ENCODE measurements at regions not wholly inside any gene's neighbourhood (a gene's known extent, or its start where the extent isn't known, plus 50 kb on each side); places are given as distances from the start of the nearest gene placed in this dataset.
"Not testable (repeated sequence)": the region's sequence is repeated elsewhere in the genome, so short reads cannot be mapped to it uniquely, and the experiment has no call there.

DNA sequence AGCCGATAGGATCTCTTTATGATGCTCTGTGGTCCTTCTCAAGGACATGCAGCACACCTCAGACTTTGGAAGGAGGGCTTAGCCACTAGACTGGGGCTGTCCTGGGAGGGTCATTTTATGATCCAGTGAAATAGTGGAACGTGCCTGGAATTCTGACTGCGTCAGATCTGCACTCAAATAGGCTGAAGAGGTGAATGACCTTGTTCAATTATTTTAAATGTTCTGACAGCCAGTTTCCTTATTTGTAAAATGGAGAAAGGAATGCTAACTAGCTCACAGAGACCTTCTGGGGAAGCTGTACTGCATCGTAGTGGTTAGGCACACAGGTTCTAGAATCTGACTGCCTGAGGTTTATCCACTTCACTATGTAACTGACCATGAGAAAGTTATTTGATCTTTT lies 587.5 kb downstream of the MAFB start:
- H3K4me3 ChIP-seq (ENCODE audit: low read depth, low read length), result no peak overlapping the region

DNA sequence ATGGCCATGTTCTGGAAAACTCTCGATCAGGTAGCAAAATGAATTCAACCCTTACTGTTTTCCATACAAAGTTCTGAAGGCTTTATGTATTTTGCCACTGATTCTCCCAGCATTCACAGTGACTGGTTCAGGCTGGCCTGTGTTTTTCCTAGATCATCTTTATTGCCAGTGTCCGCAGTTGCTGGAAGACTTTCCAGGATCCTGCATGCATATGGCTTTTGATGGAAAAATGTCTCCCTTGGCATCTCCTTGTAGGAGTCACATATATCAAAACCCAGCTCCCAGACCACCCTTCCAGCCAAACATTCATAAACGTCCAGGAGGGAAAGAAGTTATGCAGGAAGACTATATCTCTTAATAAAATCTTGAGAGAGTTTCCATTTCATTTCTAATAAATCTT lies 588.8 kb downstream of the MAFB start:
- no peak overlapping the region for H3K4me3 ChIP-seq (ENCODE audit: low read depth, low read length)

- H3K4me3 ChIP-seq (ENCODE audit: low read depth, low read length), result no peak overlapping the region
Observed at GRCh38 chr20:40090236-40090635, 598.8 kb downstream of the MAFB start.

- no peak overlapping the region for H3K4me3 ChIP-seq (ENCODE audit: low read depth, low read length)
Observed at GRCh38 chr20:40087496-40087895, 601.5 kb downstream of the MAFB start.

- H3K4me3 ChIP-seq (ENCODE audit: low read depth, low read length), result no peak overlapping the region
Observed at GRCh38 chr20:40085513-40085912, 603.5 kb downstream of the MAFB start.

GRCh38 chr20:40082436-40082835 lies 606.6 kb downstream of the MAFB start:
- H3K4me3 ChIP-seq (ENCODE audit: low read depth, low read length), result no peak overlapping the region

GRCh38 chr20:40081653-40082052 lies 607.4 kb downstream of the MAFB start:
- H3K4me3 ChIP-seq (ENCODE audit: low read depth, low read length), result no peak overlapping the region

- no peak overlapping the region for H3K4me3 ChIP-seq (ENCODE audit: low read depth, low read length)
Observed at GRCh38 chr20:40080041-40080652, 608.9 kb downstream of the MAFB start.

GRCh38 chr20:40073535-40074111 lies 615.4 kb downstream of the MAFB start:
- H3K4me3 ChIP-seq (ENCODE audit: low read depth, low read length), result no peak overlapping the region

GRCh38 chr20:40072907-40073306 lies 616.1 kb downstream of the MAFB start:
- no peak overlapping the region for H3K4me3 ChIP-seq (ENCODE audit: low read depth, low read length)

GRCh38 chr20:40056171-40056570 lies 632.9 kb downstream of the MAFB start:
- H3K4me3 ChIP-seq (ENCODE audit: low read depth, low read length), result no peak overlapping the region

- H3K4me3 ChIP-seq (ENCODE audit: low read depth, low read length), result no peak overlapping the region
Observed at GRCh38 chr20:40055711-40056110, 633.3 kb downstream of the MAFB start.

DNA sequence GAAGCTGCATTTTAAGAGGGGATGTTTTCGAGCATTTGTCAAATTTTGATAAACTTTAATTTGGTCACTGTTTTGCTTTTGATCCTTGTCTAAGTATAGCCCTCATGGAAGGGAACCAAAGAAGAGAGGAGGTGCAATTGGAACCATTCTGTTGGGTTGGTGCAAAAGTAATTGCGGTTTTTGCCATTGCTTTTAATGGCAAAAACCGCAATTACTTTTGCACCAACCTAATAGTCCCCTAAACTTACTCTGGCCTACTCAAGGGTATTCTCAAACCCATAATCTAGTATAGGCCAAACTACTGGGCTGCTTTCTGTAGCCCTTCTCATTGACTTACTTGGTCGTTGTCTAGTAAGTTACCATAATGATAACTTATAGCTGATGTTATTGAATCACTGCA lies 634.7 kb downstream of the MAFB start:
- H3K4me3 ChIP-seq (ENCODE audit: low read depth, low read length), result no peak overlapping the region

- H3K4me3 ChIP-seq (ENCODE audit: low read depth, low read length), result no peak overlapping the region
Observed at GRCh38 chr20:40050596-40050995, 638.4 kb downstream of the MAFB start.

- no peak overlapping the region for H3K4me3 ChIP-seq (ENCODE audit: low read depth, low read length)
Observed at GRCh38 chr20:40049854-40050253, 639.2 kb downstream of the MAFB start.

- no peak overlapping the region for H3K4me3 ChIP-seq (ENCODE audit: low read depth, low read length)
Observed at GRCh38 chr20:40046703-40047102, 642.3 kb downstream of the MAFB start.

DNA sequence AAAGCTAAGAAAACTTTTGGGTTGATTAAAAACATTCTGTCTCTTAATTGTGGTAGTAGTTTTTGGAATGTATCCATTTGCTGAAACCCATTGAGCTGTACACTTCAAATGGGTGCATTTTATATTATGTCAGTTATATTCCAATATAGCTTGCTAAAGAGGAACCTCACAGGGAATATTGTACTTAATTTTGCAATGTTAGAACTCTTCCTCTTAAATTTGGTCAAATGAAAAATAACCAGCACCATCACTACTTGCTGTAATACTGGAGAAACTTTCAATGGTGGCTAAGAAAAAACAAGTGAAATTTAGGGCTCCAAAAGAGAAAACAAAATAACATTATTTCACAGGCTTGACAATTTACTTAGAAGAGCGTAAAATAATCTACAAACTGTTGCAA lies 651.5 kb downstream of the MAFB start:
- H3K4me3 ChIP-seq (ENCODE audit: low read depth, low read length), result no peak overlapping the region

DNA sequence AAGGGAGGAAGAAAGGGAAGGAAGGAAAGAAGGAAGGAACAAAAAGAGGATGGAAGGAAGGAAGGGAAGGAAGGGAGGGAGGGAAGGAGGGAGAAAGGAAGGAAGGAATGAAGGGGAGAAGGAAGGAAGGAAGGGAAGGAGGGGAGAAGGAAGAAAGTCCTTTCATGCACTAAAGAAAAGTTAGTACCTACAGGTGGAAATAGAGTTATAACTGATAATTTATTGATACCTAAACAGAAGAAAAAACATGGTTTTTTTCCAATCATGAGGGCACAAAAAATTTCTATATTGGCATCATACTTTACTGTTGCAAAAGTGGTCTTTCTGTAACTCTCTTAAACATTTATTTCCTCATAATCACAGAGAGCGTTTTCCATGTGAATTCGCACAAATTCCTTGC lies 659.4 kb downstream of the MAFB start:
- H3K4me3 ChIP-seq (ENCODE audit: low read depth, low read length), result no peak overlapping the region

GRCh38 chr20:40019510-40019909 lies 669.5 kb downstream of the MAFB start:
- no peak overlapping the region for H3K4me3 ChIP-seq (ENCODE audit: low read depth, low read length)

GRCh38 chr20:40017765-40018164 lies 671.3 kb downstream of the MAFB start:
- no peak overlapping the region for H3K4me3 ChIP-seq (ENCODE audit: low read depth, low read length)

GRCh38 chr20:40016890-40017289 lies 672.1 kb downstream of the MAFB start:
- H3K4me3 ChIP-seq (ENCODE audit: low read depth, low read length), result no peak overlapping the region

GRCh38 chr20:40016392-40016791 lies 672.6 kb downstream of the MAFB start:
- no peak overlapping the region for H3K4me3 ChIP-seq (ENCODE audit: low read depth, low read length)

- not testable (repeated sequence) for H3K4me3 ChIP-seq (ENCODE audit: low read depth, low read length)
Observed at GRCh38 chr20:40012026-40012425, 677.0 kb downstream of the MAFB start.

Data from iPS-11a (cell line).